ENCODE measurements at regions not wholly inside any gene's neighbourhood (a gene's known extent, or its start where the extent isn't known, plus 50 kb on each side); places are given as distances from the start of the nearest gene placed in this dataset.

DNA sequence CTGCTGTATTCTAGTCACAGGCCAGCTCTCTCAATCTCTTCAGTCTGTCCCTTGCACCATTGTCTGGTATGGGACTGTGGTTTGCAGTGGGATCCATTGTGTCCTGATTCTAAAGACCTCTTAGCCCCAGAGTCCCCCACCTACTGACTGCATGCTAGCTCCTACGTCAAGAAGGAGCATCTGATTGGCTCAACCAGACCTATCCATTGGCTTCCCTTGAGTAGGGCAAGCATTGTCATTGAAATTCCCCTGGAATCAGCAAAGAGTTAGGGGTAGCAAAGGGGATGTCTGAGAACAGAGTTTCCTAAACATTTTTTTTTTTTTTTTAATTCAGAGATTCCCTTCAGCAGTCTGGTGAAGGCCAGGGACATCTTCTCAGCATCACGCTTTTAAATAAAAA is 175.3 kb upstream of the MPHOSPH6 start:
- no peaks in the 10 kb centered on the region for H3K27me3 ChIP-seq (replicated peaks; ENCODE audit: insufficient read depth)
- DNase-seq (ENCODE audit: low spot score) (no peak), ATAC-seq (ENCODE audit: insufficient number of reproducible peaks, low FRiP score, low read depth) (no peak)
- no peaks in the 10 kb centered on the region for H3K36me3 ChIP-seq
- no peak overlapping the region for H3K27ac ChIP-seq
- no peaks in the 10 kb centered on the region for H3K9me3 ChIP-seq
- TF ChIP-seq, protein P1, sequence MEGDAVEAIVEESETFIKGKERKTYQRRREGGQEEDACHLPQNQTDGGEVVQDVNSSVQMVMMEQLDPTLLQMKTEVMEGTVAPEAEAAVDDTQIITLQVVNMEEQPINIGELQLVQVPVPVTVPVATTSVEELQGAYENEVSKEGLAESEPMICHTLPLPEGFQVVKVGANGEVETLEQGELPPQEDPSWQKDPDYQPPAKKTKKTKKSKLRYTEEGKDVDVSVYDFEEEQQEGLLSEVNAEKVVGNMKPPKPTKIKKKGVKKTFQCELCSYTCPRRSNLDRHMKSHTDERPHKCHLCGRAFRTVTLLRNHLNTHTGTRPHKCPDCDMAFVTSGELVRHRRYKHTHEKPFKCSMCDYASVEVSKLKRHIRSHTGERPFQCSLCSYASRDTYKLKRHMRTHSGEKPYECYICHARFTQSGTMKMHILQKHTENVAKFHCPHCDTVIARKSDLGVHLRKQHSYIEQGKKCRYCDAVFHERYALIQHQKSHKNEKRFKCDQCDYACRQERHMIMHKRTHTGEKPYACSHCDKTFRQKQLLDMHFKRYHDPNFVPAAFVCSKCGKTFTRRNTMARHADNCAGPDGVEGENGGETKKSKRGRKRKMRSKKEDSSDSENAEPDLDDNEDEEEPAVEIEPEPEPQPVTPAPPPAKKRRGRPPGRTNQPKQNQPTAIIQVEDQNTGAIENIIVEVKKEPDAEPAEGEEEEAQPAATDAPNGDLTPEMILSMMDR (IDR thresholded peaks at IDR 0.05) = no peak
- no peak overlapping the region for H3K4me3 ChIP-seq
- H3K4me1 ChIP-seq (ENCODE audit: control insufficient read depth in 1 of 2, low read depth in 2 of 2) = no peaks in the 10 kb centered on the region

DNA sequence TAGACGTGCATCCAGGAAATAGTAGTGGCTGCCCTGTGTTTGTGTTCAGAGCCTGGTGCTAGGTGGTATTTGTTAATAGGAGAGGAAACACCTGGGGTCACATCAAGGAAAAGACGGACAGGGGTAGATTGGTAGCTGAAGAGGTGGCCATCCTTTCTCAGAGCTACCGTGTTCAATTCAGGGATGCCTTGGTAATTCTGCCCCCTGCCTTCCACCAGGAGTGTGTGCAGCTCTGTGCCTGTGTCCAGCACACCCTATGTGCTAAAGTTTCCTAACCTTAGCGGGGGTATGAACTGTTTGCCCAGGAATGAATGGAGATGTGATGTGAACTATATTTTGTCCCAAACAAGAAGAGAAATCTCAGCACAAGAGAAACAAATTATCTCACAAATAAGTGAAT is 174.1 kb upstream of the MPHOSPH6 start:
- Histone ChIP-seq H3K27me3 (replicated peaks; ENCODE audit: insufficient read depth) (no peaks in the 10 kb centered on the region), H3K4me1 (ENCODE audit: control insufficient read depth in 1 of 2, low read depth in 2 of 2) (no peaks in the 10 kb centered on the region), H3K27ac (no peak overlapping the region), H3K9me3 (no peaks in the 10 kb centered on the region), H3K4me3 (no peak overlapping the region), H3K36me3 (no peaks in the 10 kb centered on the region)
- DNase-seq (ENCODE audit: low spot score) (no peak), ATAC-seq (ENCODE audit: insufficient number of reproducible peaks, low FRiP score, low read depth) (no peak)
- TF ChIP-seq, protein P1 (IDR thresholded peaks at IDR 0.05) = peak; percentile 58

DNA sequence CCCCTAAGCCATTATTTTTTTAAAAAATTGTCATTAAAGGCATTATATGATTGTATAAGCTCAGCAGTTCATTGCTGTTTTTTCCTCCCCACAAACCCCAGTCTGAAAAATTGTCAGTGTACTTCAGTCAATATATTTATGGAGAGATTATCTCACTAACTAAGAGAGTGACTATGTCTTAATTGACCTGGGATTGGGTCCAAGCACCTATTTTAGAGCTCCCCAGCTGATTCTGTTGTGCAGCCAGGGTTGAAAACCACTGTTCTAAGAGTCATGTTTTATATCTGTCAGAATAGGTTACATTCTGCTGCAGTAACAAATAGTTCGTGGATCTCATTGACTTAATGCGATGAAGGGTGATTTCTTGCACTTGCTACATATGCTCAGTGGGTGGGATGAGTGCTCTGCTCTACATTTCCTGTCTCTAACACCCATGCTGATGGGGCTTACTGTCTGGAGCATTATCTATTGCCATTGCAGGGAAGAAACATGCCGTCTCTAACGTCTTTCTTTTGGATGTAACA is 171.2 kb upstream of the MPHOSPH6 start:
- TF ChIP-seq, protein P1 (IDR thresholded peaks at IDR 0.05) = no peak
- no peak for DNase-seq (ENCODE audit: low spot score)
- Histone ChIP-seq H3K27me3 (replicated peaks; ENCODE audit: insufficient read depth) (no peaks in the 10 kb centered on the region), H3K4me3 (no peak overlapping the region), H3K4me1 (ENCODE audit: control insufficient read depth in 1 of 2, low read depth in 2 of 2) (no peaks in the 10 kb centered on the region), H3K36me3 (no peaks in the 10 kb centered on the region), H3K9me3 (no peaks in the 10 kb centered on the region), H3K27ac (no peak overlapping the region)
- ATAC-seq (ENCODE audit: insufficient number of reproducible peaks, low FRiP score, low read depth) = no peak

DNA sequence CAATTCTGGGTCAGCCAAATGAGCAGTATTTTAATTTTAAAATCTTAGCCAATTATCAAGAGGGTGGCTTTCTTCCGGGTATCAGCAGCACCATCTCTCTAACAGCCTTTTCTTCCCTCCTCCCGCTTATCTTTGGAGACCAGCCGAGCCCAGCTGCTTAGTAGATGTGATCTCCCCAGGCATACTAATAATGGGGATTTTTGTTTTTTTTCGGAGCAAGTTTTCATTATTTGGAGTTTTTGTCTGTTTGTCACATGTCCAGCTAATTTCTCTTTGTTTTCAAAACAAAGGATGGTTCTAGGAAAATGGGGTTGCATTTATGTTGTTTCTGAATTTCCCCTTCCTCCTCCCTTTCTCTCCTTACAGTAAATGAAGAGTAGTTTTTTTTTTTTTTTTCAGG is 170.5 kb upstream of the MPHOSPH6 start:
- TF ChIP-seq, protein P1 (IDR thresholded peaks at IDR 0.05) = no peak
- H3K4me1 ChIP-seq (ENCODE audit: control insufficient read depth in 1 of 2, low read depth in 2 of 2) = no peaks in the 10 kb centered on the region
- ATAC-seq (ENCODE audit: insufficient number of reproducible peaks, low FRiP score, low read depth) (no peak), DNase-seq (ENCODE audit: low spot score) (no peak)
- H3K9me3 ChIP-seq = no peaks in the 10 kb centered on the region
- H3K4me3 ChIP-seq = no peak overlapping the region
- no peaks in the 10 kb centered on the region for H3K27me3 ChIP-seq (replicated peaks; ENCODE audit: insufficient read depth)
- no peaks in the 10 kb centered on the region for H3K36me3 ChIP-seq
- H3K27ac ChIP-seq = no peak overlapping the region

DNA sequence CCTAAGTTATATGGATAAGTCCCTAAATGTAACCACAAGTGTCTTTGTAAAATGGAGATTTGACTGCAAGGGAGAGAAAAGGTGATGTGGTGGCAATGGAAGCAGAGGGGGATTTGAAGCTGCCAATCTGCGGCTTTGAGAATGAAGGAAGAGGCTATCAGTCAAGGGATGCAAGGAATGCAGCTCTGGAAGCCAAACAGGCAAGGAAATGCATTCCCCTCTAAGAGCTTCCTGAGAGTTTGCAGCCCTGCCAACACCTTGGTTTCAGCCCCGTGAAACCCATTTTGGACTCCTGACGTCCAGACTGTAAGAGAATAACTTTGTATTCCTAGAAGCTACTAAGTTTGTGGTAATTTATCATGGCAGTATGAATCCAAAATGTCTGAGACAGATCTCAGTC is 167.3 kb upstream of the MPHOSPH6 start:
- H3K27me3 ChIP-seq (replicated peaks; ENCODE audit: insufficient read depth) = no peaks in the 10 kb centered on the region
- no peaks in the 10 kb centered on the region for H3K4me1 ChIP-seq (ENCODE audit: control insufficient read depth in 1 of 2, low read depth in 2 of 2)
- ATAC-seq (ENCODE audit: insufficient number of reproducible peaks, low FRiP score, low read depth) (no peak), DNase-seq (ENCODE audit: low spot score) (no peak)
- H3K36me3 ChIP-seq = no peaks in the 10 kb centered on the region
- TF ChIP-seq, protein P1 (IDR thresholded peaks at IDR 0.05) = no peak
- H3K4me3 ChIP-seq = no peak overlapping the region
- H3K9me3 ChIP-seq = no peaks in the 10 kb centered on the region
- H3K27ac ChIP-seq = no peak overlapping the region

All from thoracic aorta (tissue), 2 donors.